Body of pancreas (tissue), 4 donors: ENCODE measurements at regions not wholly inside any gene's neighbourhood (a gene's known extent, or its start where the extent isn't known, plus 50 kb on each side); places are given as distances from the start of the nearest gene placed in this dataset.

ENCODE experiments used
- ATAC-seq: fragments of 150-250 bp; one replicate; pipeline ENCODE4 v1.9.1; 2016
- DNase-seq, 4 donors: peaks; one replicate each; pipeline ENCODE4 v3.0.0-alpha.2; 2019
- H3K27ac ChIP-seq, 4 donors: fragments of 200-600 bp; sonication (generic); 1 replicate in 3 of 4; 2 replicates in 1 of 4; pipeline versions ENCODE4 v1.5.1 to v1.6.1; 2016 to 2019; ENCODE audit warnings: mild to moderate bottlenecking in 1 of 4, mixed read lengths in 1 of 4, moderate library complexity in 1 of 4
- H3K27me3 ChIP-seq, 2 donors: fragments of 200-600 bp; sonication (generic); one replicate each; pipeline ENCODE4 v1.6.0; 2016; ENCODE audit warnings: mild to moderate bottlenecking in 1 of 2
- H3K36me3 ChIP-seq, 2 donors: fragments of 200-600 bp; sonication (generic); replicated peaks in 1 of 2; 2 replicates each; pipeline ENCODE4 v1.5.1; 2016; ENCODE audit warnings: low read depth in 2 of 2; ENCODE audit not compliant: insufficient read depth in 1 of 2
- H3K4me1 ChIP-seq: fragments of 200-600 bp; sonication (generic); one replicate; pipeline ENCODE4 v1.6.0; 2016
- H3K4me3 ChIP-seq, 2 donors: fragments of 200-600 bp; sonication (generic); 1 replicate in 1 of 2; 2 replicates in 1 of 2; pipeline ENCODE4 v1.5.1; 2016 to 2019
- H3K9me3 ChIP-seq, 3 donors: fragments of 200-600 bp; sonication (generic); 1 replicate in 2 of 3; 2 replicates in 1 of 3; pipeline ENCODE4 v1.5.1; 2016
- POLR2A ChIP-seq, 3 donors: fragments of 450-650 bp; IDR thresholded peaks; one replicate each; pipeline ENCODE4 v1.6.1; 2016; ENCODE audit warnings: antibody characterized with exemption in 3 of 3, mild to moderate bottlenecking in 2 of 3
- WGBS, 2 donors: methylation state at CpG; one replicate each; pipeline ENCODE4 v1.1.5; 2017; 5-methylcytosine and 5-hydroxymethylcytosine counted together
- intact Hi-C: fragments of 100-400 bp; cut with DNase I; formaldehyde crosslinking; loops from one replicate; pipeline ENCODE4 v1.15.1; 2023
- TF ChIP-seq, protein P1 (sequence below), 7 experiments: fragments of 450-650 bp in 4 of 7; fragments of 200-600 bp in 3 of 7; sonication (generic) in 3 of 7; IDR thresholded peaks; one replicate each; pipeline ENCODE4 v1.5.1; 2016 to 2019; ENCODE audit warnings: antibody characterized with exemption in 7 of 7

DNA sequence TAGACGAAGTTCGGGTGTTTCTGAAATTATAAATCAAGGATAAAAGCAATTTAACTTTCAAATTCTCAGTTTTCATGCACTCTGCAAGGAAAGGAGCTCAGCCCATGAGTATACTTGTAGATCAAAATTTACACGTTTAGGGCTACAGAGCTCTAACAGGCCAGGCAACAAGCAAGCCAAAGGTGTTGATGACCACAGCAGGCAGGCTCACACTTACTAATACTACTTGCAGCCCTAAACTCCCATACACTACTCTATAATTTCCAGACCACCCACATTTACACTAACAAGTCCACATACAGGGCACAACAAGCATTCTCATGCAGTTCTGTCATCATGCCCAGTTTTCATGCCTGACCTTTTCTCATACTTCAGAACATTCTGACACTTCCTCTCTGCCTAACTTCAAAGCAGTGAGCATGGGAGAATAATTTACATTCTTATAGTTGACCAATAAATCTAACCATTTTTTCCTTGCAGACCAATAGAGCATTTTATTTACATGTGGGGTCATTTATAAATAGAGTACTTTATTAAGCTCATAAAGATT lies 124.7 kb upstream of the FRMD4B start:
- DNase-seq = no peak
- TF ChIP-seq, protein P1, sequence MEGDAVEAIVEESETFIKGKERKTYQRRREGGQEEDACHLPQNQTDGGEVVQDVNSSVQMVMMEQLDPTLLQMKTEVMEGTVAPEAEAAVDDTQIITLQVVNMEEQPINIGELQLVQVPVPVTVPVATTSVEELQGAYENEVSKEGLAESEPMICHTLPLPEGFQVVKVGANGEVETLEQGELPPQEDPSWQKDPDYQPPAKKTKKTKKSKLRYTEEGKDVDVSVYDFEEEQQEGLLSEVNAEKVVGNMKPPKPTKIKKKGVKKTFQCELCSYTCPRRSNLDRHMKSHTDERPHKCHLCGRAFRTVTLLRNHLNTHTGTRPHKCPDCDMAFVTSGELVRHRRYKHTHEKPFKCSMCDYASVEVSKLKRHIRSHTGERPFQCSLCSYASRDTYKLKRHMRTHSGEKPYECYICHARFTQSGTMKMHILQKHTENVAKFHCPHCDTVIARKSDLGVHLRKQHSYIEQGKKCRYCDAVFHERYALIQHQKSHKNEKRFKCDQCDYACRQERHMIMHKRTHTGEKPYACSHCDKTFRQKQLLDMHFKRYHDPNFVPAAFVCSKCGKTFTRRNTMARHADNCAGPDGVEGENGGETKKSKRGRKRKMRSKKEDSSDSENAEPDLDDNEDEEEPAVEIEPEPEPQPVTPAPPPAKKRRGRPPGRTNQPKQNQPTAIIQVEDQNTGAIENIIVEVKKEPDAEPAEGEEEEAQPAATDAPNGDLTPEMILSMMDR (IDR thresholded peaks at IDR 0.05) = no peak
- TF ChIP-seq POLR2A (IDR thresholded peaks at IDR 0.05) = no peak
- Histone ChIP-seq H3K27ac (no peak overlapping the region), H3K4me1 (peaks cover 5% of the 10 kb centered on the region), H3K27me3 (no peaks in the 10 kb centered on the region), H3K36me3 (no peaks in the 10 kb centered on the region), H3K9me3 (no peaks in the 10 kb centered on the region), H3K4me3 (no peak overlapping the region)
- intact Hi-C loops = no loop called here
- WGBS, 2 donors = 28 to 39% methylated on average over 3 of the region's 3 CpGs
- ATAC-seq = no peak

DNA sequence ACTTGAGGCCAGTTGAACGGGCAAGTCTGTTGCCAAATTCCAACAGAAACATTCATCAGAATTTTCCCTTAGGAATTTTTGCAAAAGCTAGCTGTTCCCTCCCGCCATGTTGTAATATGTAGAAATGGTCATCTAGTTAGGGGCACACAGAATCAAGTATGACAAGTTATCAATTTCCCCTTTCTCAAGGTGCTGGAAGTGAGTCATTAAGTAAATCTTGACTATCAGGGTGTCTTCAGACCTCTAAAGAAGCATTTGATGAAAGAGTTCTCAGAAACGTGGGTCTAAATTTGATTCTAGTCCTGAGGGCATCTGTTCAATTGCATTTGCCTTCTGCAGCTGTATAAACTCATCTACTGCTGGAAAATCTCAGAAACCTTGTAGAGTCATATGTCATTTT lies 123.4 kb upstream of the FRMD4B start:
- intact Hi-C loops = no loop called here
- DNase-seq (no peak), ATAC-seq (no peak)
- Histone ChIP-seq H3K27me3 (no peaks in the 10 kb centered on the region), H3K4me1 (peaks cover 7% of the 10 kb centered on the region), H3K9me3 (no peaks in the 10 kb centered on the region), H3K27ac (no peak overlapping the region), H3K4me3 (no peak overlapping the region), H3K36me3 (no peaks in the 10 kb centered on the region)
- TF ChIP-seq POLR2A (IDR thresholded peaks at IDR 0.05) = no peak
- TF ChIP-seq, protein P1 (IDR thresholded peaks at IDR 0.05) = no peak
- 54 to 78% methylated on average over 3 of the region's 3 CpGs for WGBS, 2 donors

DNA sequence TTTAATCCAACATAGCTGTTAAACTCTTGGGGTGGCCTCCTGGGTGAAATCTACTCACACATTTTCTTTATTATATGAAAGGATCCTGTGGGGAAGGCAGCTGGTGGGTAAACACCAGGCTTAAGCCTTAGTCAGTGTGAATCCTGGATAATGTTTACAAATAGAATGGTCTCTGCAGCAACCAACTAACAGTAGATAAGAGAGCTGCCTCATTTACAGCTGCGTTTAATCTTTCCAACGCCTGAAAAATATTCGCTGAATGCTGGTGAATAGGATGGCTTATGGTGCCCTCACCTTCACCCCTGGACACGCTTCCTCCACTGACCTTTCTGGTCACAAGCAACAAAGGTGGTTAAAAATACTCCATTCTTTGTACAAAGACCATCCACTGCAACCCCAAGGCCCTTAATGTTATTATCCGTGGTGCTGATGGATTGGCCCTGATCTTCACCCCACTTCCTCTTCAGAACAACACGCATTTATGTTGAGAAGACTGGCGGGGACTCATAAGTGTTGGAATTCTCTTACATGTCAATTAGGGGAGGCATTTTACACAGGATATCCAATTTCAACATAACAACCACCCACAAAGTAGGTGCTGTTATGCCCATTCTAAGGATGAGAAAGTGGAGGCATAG lies 120.0 kb upstream of the FRMD4B start:
- peaks cover 7% of the 10 kb centered on the region for H3K4me1 ChIP-seq
- no peaks in the 10 kb centered on the region for H3K9me3 ChIP-seq
- no peaks in the 10 kb centered on the region for H3K27me3 ChIP-seq
- 27 to 35% methylated on average over 7 of the region's 7 CpGs for WGBS, 2 donors
- no peak overlapping the region for H3K27ac ChIP-seq
- DNase-seq (no peak), ATAC-seq (peak; percentile 68)
- no peaks in the 10 kb centered on the region for H3K36me3 ChIP-seq
- TF ChIP-seq, protein P1 (IDR thresholded peaks at IDR 0.05) = no peak
- no peak for TF ChIP-seq POLR2A (IDR thresholded peaks at IDR 0.05)
- intact Hi-C loops = no loop called here
- no peak overlapping the region for H3K4me3 ChIP-seq

DNA sequence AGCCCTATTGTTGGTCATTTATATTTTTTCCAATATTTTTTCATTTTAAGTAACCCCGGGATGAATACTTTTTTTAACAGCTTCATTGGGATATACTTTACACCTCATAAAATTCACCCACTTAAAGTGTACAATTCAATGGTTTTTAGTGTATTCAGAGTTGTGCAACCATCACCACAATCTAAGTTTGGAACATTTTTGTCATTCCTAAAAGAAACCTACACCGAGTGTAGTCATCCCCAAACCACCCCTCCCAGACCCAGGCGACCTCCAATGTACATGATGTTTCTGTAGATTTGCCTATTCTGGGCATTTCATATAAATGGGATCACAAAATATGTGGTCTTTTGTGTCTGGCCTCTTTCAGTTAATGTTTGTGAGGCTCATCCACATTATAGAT lies 118.3 kb upstream of the FRMD4B start:
- no peak for DNase-seq
- TF ChIP-seq, protein P1 (IDR thresholded peaks at IDR 0.05) = no peak
- no peak for TF ChIP-seq POLR2A (IDR thresholded peaks at IDR 0.05)
- peaks cover 7% of the 10 kb centered on the region for H3K4me1 ChIP-seq
- no peak overlapping the region for H3K27ac ChIP-seq
- no peak for ATAC-seq
- no peaks in the 10 kb centered on the region for H3K27me3 ChIP-seq
- H3K36me3 ChIP-seq = no peaks in the 10 kb centered on the region
- intact Hi-C loops = no loop called here
- no peak overlapping the region for H3K4me3 ChIP-seq
- no peaks in the 10 kb centered on the region for H3K9me3 ChIP-seq
- WGBS, 2 donors = 61 to 72% methylated on average over 3 of the region's 3 CpGs

DNA sequence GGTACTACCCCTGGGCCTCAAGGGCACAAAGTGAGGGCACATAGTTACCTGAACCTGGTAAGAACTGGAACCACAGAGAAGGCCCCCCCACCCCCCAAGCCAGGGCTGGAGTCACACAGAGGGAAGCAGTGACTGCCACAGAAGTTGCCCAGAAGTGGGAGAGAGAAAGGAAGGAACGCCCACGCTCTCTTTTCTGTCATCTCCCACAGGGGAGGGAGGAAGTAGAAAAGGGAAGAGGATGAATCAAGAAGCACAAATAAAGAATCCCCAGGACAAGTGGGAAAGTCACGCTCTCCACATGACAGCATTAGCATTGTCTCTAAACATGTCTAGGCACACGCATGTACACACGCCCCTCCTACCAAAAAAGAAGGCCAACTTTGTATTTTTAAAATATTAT lies 114.7 kb upstream of the FRMD4B start:
- WGBS, 2 donors = 80 to 83% methylated on average over 5 of the region's 5 CpGs
- DNase-seq = peak in 1 of 4 donors; percentile 53
- TF ChIP-seq, protein P1 (IDR thresholded peaks at IDR 0.05) = no peak
- TF ChIP-seq POLR2A (IDR thresholded peaks at IDR 0.05) = no peak

More for the DNA sequence above, 114.7 kb upstream of the FRMD4B start:
- no peaks in the 10 kb centered on the region for H3K27me3 ChIP-seq
- H3K4me3 ChIP-seq = no peak overlapping the region
- no peak for ATAC-seq
- H3K27ac ChIP-seq = peak overlapping the region in 1 of 4 donors; percentile 25
- no peaks in the 10 kb centered on the region for H3K36me3 ChIP-seq
- peaks cover 2% of the 10 kb centered on the region for H3K4me1 ChIP-seq
- intact Hi-C loops = no loop called here
- H3K9me3 ChIP-seq = no peaks in the 10 kb centered on the region
